HepG2 (cell line): ENCODE measurements at regions not wholly inside any gene's neighbourhood (a gene's known extent, or its start where the extent isn't known, plus 50 kb on each side); places are given as distances from the start of the nearest gene placed in this dataset.
A peak's percentile ranks its signal among the peaks of the same experiment; 100 is the strongest.

Experiments
- ATF7-NPFF ChIP-seq: sonication (generic); formaldehyde crosslinking; IDR thresholded peaks from 2 replicates; pipeline ENCODE4 v1.8.1; 2023; ENCODE audit warnings: mild to moderate bottlenecking, low read depth, missing genetic modification reagents, moderate library complexity
- ELF1 ChIP-seq: sonication (generic); formaldehyde crosslinking; IDR thresholded peaks from 2 replicates; pipeline ENCODE4 v1.4.0; 2020; ENCODE audit warnings: missing genetic modification reagents
- ELF3 ChIP-seq: IDR thresholded peaks from 2 replicates; pipeline ENCODE4 v1.6.1; 2016; ENCODE audit warnings: missing genetic modification reagents, missing compliant biosample characterization
- FOXA1 ChIP-seq, 2 experiments: fragments of 450-650 bp in 1 of 2; sonication (generic) in 1 of 2; formaldehyde crosslinking in 1 of 2; IDR thresholded peaks; 2 replicates each; pipeline versions ENCODE4 v1.4.0 to v1.6.1; 2016 to 2020; ENCODE audit warnings: missing genetic modification reagents in 1 of 2
- FOXA3 ChIP-seq: IDR thresholded peaks from 2 replicates; pipeline ENCODE4 v1.6.1; 2016; ENCODE audit warnings: missing genetic modification reagents, missing compliant biosample characterization
- LCORL ChIP-seq, 2 experiments: fragments of 450-650 bp in 1 of 2; sonication (generic) in 1 of 2; formaldehyde crosslinking in 1 of 2; IDR thresholded peaks; 2 replicates each; pipeline versions ENCODE4 v1.5.0 to v1.6.1; 2017 to 2020; ENCODE audit warnings: antibody characterized with exemption in 1 of 2, missing genetic modification reagents in 1 of 2
- MTF2 ChIP-seq: sonication (generic); formaldehyde crosslinking; IDR thresholded peaks from 2 replicates; pipeline ENCODE4 v1.5.0; 2020; ENCODE audit warnings: missing genetic modification reagents, borderline replicate concordance
- NBN ChIP-seq: fragments of 450-650 bp; conservative IDR thresholded peaks from 2 replicates; pipeline ENCODE4 v1.6.1; 2017
- NR2F6 ChIP-seq, 2 experiments: IDR thresholded peaks; 2 replicates each; pipeline ENCODE4 v1.6.1; 2016; ENCODE audit warnings: antibody characterized with exemption in 1 of 2, mild to moderate bottlenecking in 1 of 2
- RXRB ChIP-seq: IDR thresholded peaks from 2 replicates; pipeline ENCODE4 v1.6.1; 2016; ENCODE audit warnings: borderline replicate concordance, missing genetic modification reagents, missing compliant biosample characterization
- SATB2 ChIP-seq: sonication (generic); formaldehyde crosslinking; IDR thresholded peaks from 2 replicates; pipeline ENCODE4 v1.5.0; 2020; ENCODE audit warnings: missing genetic modification reagents
- SPEN ChIP-seq: sonication (generic); formaldehyde crosslinking; IDR thresholded peaks from 2 replicates; pipeline ENCODE4 v1.5.1; 2020; ENCODE audit warnings: low read depth, mild to moderate bottlenecking, missing genetic modification reagents
- TAF1 ChIP-seq: sonication (generic); formaldehyde crosslinking; IDR thresholded peaks from 2 replicates; pipeline ENCODE4 v1.4.0; 2020; ENCODE audit warnings: missing genetic modification reagents
- TOPORS ChIP-seq: sonication (generic); formaldehyde crosslinking; IDR thresholded peaks from 2 replicates; pipeline ENCODE4 v1.8.0; 2023; ENCODE audit warnings: mild to moderate bottlenecking, missing genetic modification reagents
- ZBTB7A ChIP-seq: sonication (generic); formaldehyde crosslinking; IDR thresholded peaks from 2 replicates; pipeline ENCODE4 v1.8.0; 2022; ENCODE audit warnings: mild to moderate bottlenecking, missing genetic modification reagents
- ZNF513 ChIP-seq: sonication (generic); formaldehyde crosslinking; conservative IDR thresholded peaks from 2 replicates; pipeline ENCODE4 v1.5.0; 2020; ENCODE audit warnings: missing genetic modification reagents
- ZNF562 ChIP-seq: sonication (generic); formaldehyde crosslinking; IDR thresholded peaks from 2 replicates; pipeline ENCODE4 v1.8.0; 2022; ENCODE audit warnings: missing genetic modification reagents, borderline replicate concordance
- ZNF7 ChIP-seq: IDR thresholded peaks from 2 replicates; pipeline ENCODE4 v1.6.1; 2016; ENCODE audit warnings: missing biosample characterization, missing genetic modification reagents
- TF ChIP-seq, protein P1 (sequence below): IDR thresholded peaks from 2 replicates; pipeline ENCODE4 v1.6.1; 2016; ENCODE audit warnings: missing genetic modification reagents, missing compliant biosample characterization
- TF ChIP-seq, protein P2 (sequence below): sonication (generic); formaldehyde crosslinking; IDR thresholded peaks from 2 replicates; pipeline ENCODE4 v1.5.1; 2020; ENCODE audit warnings: mild to moderate bottlenecking, missing genetic modification reagents
- TF ChIP-seq, protein P3 (sequence below): sonication (generic); formaldehyde crosslinking; IDR thresholded peaks from 2 replicates; pipeline ENCODE4 v1.5.0; 2020; ENCODE audit warnings: missing genetic modification reagents
- TF ChIP-seq, protein P4 (sequence below): sonication (generic); formaldehyde crosslinking; IDR thresholded peaks from 2 replicates; pipeline ENCODE4 v1.4.0; 2020; ENCODE audit warnings: mild to moderate bottlenecking, missing genetic modification reagents

- peak; percentile 28; the same call in 1 of the 2 replicates for TF ChIP-seq TAF1 (CRISPR knock-in tag)
- no peak for TF ChIP-seq FOXA1 (IDR thresholded peaks at IDR 0.05)
- TF ChIP-seq FOXA1 (CRISPR knock-in tag; IDR thresholded peaks at IDR 0.05): peak; percentile 94
- peak; percentile 48; the same call in 1 of the 2 replicates for TF ChIP-seq ELF3 (CRISPR knock-in tag)
- TF ChIP-seq NR2F6 (IDR thresholded peaks at IDR 0.05): no peak
- peak; percentile 27; the same call in 1 of the 2 replicates for TF ChIP-seq NR2F6 (CRISPR knock-in tag; IDR thresholded peaks at IDR 0.05)
- TF ChIP-seq TOPORS (CRISPR knock-in tag): no peak
- no peak for TF ChIP-seq ZNF562
- TF ChIP-seq, protein P1, sequence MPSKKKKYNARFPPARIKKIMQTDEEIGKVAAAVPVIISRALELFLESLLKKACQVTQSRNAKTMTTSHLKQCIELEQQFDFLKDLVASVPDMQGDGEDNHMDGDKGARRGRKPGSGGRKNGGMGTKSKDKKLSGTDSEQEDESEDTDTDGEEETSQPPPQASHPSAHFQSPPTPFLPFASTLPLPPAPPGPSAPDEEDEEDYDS: no peak
- TF ChIP-seq, protein P2, sequence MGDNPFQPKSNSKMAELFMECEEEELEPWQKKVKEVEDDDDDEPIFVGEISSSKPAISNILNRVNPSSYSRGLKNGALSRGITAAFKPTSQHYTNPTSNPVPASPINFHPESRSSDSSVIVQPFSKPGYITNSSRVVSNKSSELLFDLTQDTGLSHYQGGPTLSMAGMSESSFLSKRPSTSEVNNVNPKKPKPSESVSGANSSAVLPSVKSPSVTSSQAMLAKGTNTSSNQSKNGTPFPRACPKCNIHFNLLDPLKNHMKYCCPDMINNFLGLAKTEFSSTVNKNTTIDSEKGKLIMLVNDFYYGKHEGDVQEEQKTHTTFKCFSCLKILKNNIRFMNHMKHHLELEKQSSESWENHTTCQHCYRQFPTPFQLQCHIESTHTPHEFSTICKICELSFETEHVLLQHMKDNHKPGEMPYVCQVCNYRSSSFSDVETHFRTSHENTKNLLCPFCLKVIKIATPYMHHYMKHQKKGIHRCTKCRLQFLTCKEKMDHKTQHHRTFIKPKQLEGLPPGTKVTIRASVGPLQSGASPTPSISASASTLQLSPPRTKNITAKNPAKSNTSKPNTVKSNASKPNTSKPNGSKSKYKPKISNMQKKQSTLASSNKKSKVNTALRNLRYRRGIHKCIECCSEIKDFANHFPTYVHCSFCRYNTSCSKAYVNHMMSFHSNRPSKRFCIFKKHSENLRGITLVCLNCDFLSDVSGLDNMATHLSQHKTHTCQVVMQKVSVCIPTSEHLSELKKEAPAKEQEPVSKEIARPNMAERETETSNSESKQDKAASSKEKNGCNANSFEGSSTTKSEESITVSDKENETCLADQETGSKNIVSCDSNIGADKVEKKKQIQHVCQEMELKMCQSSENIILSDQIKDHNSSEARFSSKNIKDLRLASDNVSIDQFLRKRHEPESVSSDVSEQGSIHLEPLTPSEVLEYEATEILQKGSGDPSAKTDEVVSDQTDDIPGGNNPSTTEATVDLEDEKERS (CRISPR knock-in tag): 0 out of 2 replicates have a peak, but pooled peaks have one; percentile 15
- peak; percentile 72 for TF ChIP-seq ELF1
- no peak for TF ChIP-seq ZNF513
- peak; percentile 90 for TF ChIP-seq FOXA3 (CRISPR knock-in tag)
- no peak for TF ChIP-seq ZNF7 (CRISPR knock-in tag)
- no peak for TF ChIP-seq SATB2 (CRISPR knock-in tag)
- no peak for TF ChIP-seq ATF7-NPFF
- TF ChIP-seq, protein P3, sequence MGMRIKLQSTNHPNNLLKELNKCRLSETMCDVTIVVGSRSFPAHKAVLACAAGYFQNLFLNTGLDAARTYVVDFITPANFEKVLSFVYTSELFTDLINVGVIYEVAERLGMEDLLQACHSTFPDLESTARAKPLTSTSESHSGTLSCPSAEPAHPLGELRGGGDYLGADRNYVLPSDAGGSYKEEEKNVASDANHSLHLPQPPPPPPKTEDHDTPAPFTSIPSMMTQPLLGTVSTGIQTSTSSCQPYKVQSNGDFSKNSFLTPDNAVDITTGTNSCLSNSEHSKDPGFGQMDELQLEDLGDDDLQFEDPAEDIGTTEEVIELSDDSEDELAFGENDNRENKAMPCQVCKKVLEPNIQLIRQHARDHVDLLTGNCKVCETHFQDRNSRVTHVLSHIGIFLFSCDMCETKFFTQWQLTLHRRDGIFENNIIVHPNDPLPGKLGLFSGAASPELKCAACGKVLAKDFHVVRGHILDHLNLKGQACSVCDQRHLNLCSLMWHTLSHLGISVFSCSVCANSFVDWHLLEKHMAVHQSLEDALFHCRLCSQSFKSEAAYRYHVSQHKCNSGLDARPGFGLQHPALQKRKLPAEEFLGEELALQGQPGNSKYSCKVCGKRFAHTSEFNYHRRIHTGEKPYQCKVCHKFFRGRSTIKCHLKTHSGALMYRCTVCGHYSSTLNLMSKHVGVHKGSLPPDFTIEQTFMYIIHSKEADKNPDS (CRISPR knock-in tag): 0 out of 2 replicates have a peak, but pooled peaks have one; percentile 47
- TF ChIP-seq NBN: no peak
- TF ChIP-seq ZBTB7A (CRISPR knock-in tag): no peak
- peak; percentile 59 for TF ChIP-seq SPEN
- TF ChIP-seq, protein P4, sequence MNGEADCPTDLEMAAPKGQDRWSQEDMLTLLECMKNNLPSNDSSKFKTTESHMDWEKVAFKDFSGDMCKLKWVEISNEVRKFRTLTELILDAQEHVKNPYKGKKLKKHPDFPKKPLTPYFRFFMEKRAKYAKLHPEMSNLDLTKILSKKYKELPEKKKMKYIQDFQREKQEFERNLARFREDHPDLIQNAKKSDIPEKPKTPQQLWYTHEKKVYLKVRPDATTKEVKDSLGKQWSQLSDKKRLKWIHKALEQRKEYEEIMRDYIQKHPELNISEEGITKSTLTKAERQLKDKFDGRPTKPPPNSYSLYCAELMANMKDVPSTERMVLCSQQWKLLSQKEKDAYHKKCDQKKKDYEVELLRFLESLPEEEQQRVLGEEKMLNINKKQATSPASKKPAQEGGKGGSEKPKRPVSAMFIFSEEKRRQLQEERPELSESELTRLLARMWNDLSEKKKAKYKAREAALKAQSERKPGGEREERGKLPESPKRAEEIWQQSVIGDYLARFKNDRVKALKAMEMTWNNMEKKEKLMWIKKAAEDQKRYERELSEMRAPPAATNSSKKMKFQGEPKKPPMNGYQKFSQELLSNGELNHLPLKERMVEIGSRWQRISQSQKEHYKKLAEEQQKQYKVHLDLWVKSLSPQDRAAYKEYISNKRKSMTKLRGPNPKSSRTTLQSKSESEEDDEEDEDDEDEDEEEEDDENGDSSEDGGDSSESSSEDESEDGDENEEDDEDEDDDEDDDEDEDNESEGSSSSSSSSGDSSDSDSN: no peak
- no peak for TF ChIP-seq RXRB
- peak; percentile 38; the same call in 1 of the 2 replicates for TF ChIP-seq MTF2 (CRISPR knock-in tag)
- TF ChIP-seq LCORL (IDR thresholded peaks at IDR 0.05): no peak
- TF ChIP-seq LCORL (CRISPR knock-in tag; IDR thresholded peaks at IDR 0.05): 0 out of 2 replicates have a peak, but pooled peaks have one; percentile 42
Measured at GRCh38 chr2:138942466-138942865, 162.3 kb upstream of the NXPH2 start (continued).
